ENCODE measurements at regions not wholly inside any gene's neighbourhood (a gene's known extent, or its start where the extent isn't known, plus 50 kb on each side); places are given as distances from the start of the nearest gene placed in this dataset.

GRCh38 chr6:11640486-11640885 lies 102.9 kb downstream of the TMEM170B start:
- no peak overlapping the region for H3K4me3 Mint-ChIP-seq
- Histone ChIP-seq H3K18ac (ENCODE audit: insufficient read length, low read depth, low read length) (no peak overlapping the region), H2BK5ac (ENCODE audit: insufficient read length, low read length) (no peak overlapping the region), H3K56ac (ENCODE audit: insufficient read length, low read depth, low read length) (no peak overlapping the region), H3T11ph (ENCODE audit: low read length) (no peak overlapping the region), H4K91ac (ENCODE audit: insufficient read length, low read depth, low read length) (no peak overlapping the region), H2BK15ac (ENCODE audit: low read depth, low read length) (no peak overlapping the region), H3K79me2 (ENCODE audit: insufficient read depth, low read length) (no peaks in the 10 kb centered on the region), H3K23me2 (ENCODE audit: insufficient read length, low read depth, low read length, poor library complexity, severe bottlenecking) (no peaks in the 10 kb centered on the region), H3K14ac (ENCODE audit: insufficient read depth, low read length) (no peak overlapping the region), H3K4ac (ENCODE audit: low read depth, low read length) (no peak overlapping the region), H3K23ac (ENCODE audit: insufficient read length, low read depth, low read length) (no peak overlapping the region), H3K27me3 (ENCODE audit: insufficient read depth, low read length) (no peaks in the 10 kb centered on the region), H4K20me1 (ENCODE audit: control insufficient read depth, insufficient read depth, insufficient read length) (no peaks in the 10 kb centered on the region), H3K9ac (ENCODE audit: extremely low read depth, insufficient read length, low read length) (no peak overlapping the region), H4K8ac (replicated peaks; ENCODE audit: insufficient read length, low read depth, low read length) (no peak overlapping the region), H2BK120ac (ENCODE audit: low read depth, low read length, poor library complexity, severe bottlenecking) (no peak overlapping the region), H3K4me2 (ENCODE audit: insufficient read depth, insufficient read length, low read length) (no peak overlapping the region), H2AFZ (ENCODE audit: low read length) (no peak overlapping the region), H4K5ac (ENCODE audit: insufficient read length, low read depth, low read length) (no peak overlapping the region), H2BK12ac (ENCODE audit: insufficient read length, low read depth, low read length) (no peak overlapping the region), H2BK20ac (ENCODE audit: low read depth, low read length, poor library complexity, severe bottlenecking) (no peak overlapping the region), H2AK5ac (ENCODE audit: insufficient read length, low read length) (no peak overlapping the region), H3K9me3 (ENCODE audit: control insufficient read depth, low read depth, low read length) (no peaks in the 10 kb centered on the region), H3K79me1 (ENCODE audit: insufficient read depth, low read depth, low read length, poor library complexity, severe bottlenecking) (no peaks in the 10 kb centered on the region), H3K4me1 (ENCODE audit: insufficient read depth, low read length) (no peaks in the 10 kb centered on the region), H3K27ac (ENCODE audit: insufficient read length, low read depth, low read length) (no peak overlapping the region)
- H3K27ac Mint-ChIP-seq = no peak overlapping the region
- no peaks in the 10 kb centered on the region for H3K27me3 Mint-ChIP-seq (ENCODE audit: low read depth)
- peaks cover 8 to 11% of the 10 kb centered on the region in 2 experiments; a peak in 4 of 5 replicates for H3K9me3 Mint-ChIP-seq
- no CpG with 5 or more reads among the region's 1 CpG for WGBS (ENCODE audit: extremely low coverage, insufficient read length, low lambda C conversion rate)
- peaks cover 4 to 10% (median 7%) of the 10 kb centered on the region in 3 experiments; a peak in 5 of 7 replicates for H3K36me3 Mint-ChIP-seq (ENCODE audit: insufficient read depth in 1 of 3, low read depth in 3 of 3)
- no peak for TF ChIP-seq CTCF (conservative IDR thresholded peaks at IDR 0.05)
- no peak for DNase-seq
- H3K4me1 Mint-ChIP-seq = no peaks in the 10 kb centered on the region; a peak in 1 of 4 replicates
